OCI-LY1 (cell line): ENCODE measurements at regions not wholly inside any gene's neighbourhood (a gene's known extent, or its start where the extent isn't known, plus 50 kb on each side); places are given as distances from the start of the nearest gene placed in this dataset.
"Not testable (repeated sequence)": the region's sequence is repeated elsewhere in the genome, so short reads cannot be mapped to it uniquely, and the experiment has no call there.

Source experiments
- H2AFZ ChIP-seq: fragments of 200-600 bp; sonication (generic), shearing (Covaris generic); 2 replicates; pipeline ENCODE4 v1.6.0; 2014; ENCODE audit warnings: antibody characterized with exemption, mild to moderate bottlenecking, low read length
- H3F3A ChIP-seq: fragments of 200-600 bp; sonication (generic), shearing (Covaris generic); 2 replicates; pipeline ENCODE4 v1.6.0; 2014; ENCODE audit warnings: mild to moderate bottlenecking, antibody characterized with exemption, low read length, moderate library complexity; ENCODE audit not compliant: insufficient read depth
- H3K27ac ChIP-seq: fragments of 200-600 bp; sonication (generic); 2 replicates; pipeline ENCODE4 v1.5.1; 2014; ENCODE audit warnings: low read length, mixed run types, mild to moderate bottlenecking, low read depth; ENCODE audit not compliant: poor library complexity, severe bottlenecking
- H3K27me3 ChIP-seq: fragments of 200-600 bp; sonication (generic); 2 replicates; pipeline ENCODE4 v1.6.0; 2014; ENCODE audit warnings: antibody characterized with exemption, mild to moderate bottlenecking, low read length, moderate library complexity; ENCODE audit not compliant: insufficient read depth
- H3K36me3 ChIP-seq: fragments of 200-600 bp; sonication (generic); 2 replicates; pipeline ENCODE4 v1.6.1; 2014; ENCODE audit warnings: mild to moderate bottlenecking, antibody characterized with exemption, low read length, moderate library complexity, mixed read lengths; ENCODE audit not compliant: insufficient read depth
- H3K4me1 ChIP-seq: fragments of 200-600 bp; sonication (generic); 2 replicates; pipeline ENCODE4 v1.5.1; 2014; ENCODE audit warnings: mild to moderate bottlenecking, low read length, moderate library complexity; ENCODE audit not compliant: insufficient read depth, severe bottlenecking
- H3K4me2 ChIP-seq: fragments of 200-600 bp; sonication (generic), shearing (Covaris generic); 2 replicates; pipeline ENCODE4 v1.6.1; 2014; ENCODE audit warnings: low read length
- H3K4me3 ChIP-seq: fragments of 200-600 bp; sonication (generic); 2 replicates; pipeline ENCODE4 v1.5.1; 2014; ENCODE audit warnings: low read length, low read depth, mild to moderate bottlenecking, mixed read lengths; ENCODE audit not compliant: poor library complexity, severe bottlenecking
- H3K79me2 ChIP-seq: fragments of 200-600 bp; shearing (Covaris generic); 2 replicates; pipeline ENCODE4 v1.6.1; 2016; ENCODE audit warnings: mixed run types, low read length, mixed read lengths; ENCODE audit not compliant: insufficient read depth
- H3K9ac ChIP-seq: fragments of 200-600 bp; sonication (generic), shearing (Covaris generic); 2 replicates; pipeline ENCODE4 v1.6.1; 2014; ENCODE audit warnings: mild to moderate bottlenecking, low read length, mixed read lengths
- H3K9me2 ChIP-seq: fragments of 200-600 bp; sonication (generic), shearing (Covaris generic); 2 replicates; pipeline ENCODE4 v1.6.1; 2014; ENCODE audit warnings: low read depth, mild to moderate bottlenecking, low read length, mixed read lengths
- H3K9me3 ChIP-seq: fragments of 200-600 bp; shearing (Covaris generic); 2 replicates; pipeline ENCODE4 v1.6.1; 2014; ENCODE audit warnings: low read length, mixed read lengths
- H4K20me1 ChIP-seq: fragments of 200-600 bp; sonication (generic), shearing (Covaris generic); 2 replicates; pipeline ENCODE4 v1.6.0; 2016; ENCODE audit warnings: mild to moderate bottlenecking, low read length; ENCODE audit not compliant: insufficient read depth
- CTCF ChIP-seq: fragments of 200-600 bp; sonication (generic), shearing (Covaris generic); IDR thresholded peaks from 2 replicates; pipeline ENCODE4 v1.5.1; 2017; ENCODE audit warnings: mild to moderate bottlenecking, antibody characterized with exemption, low read length, moderate library complexity, mixed read lengths
- EZH2 ChIP-seq: fragments of 200-600 bp; sonication (generic), shearing (Covaris generic); IDR thresholded peaks from 2 replicates; pipeline ENCODE4 v1.8.0; 2017; ENCODE audit warnings: borderline replicate concordance, mixed run types, mild to moderate bottlenecking, antibody characterized with exemption, low read length, moderate library complexity, mixed read lengths

DNA sequence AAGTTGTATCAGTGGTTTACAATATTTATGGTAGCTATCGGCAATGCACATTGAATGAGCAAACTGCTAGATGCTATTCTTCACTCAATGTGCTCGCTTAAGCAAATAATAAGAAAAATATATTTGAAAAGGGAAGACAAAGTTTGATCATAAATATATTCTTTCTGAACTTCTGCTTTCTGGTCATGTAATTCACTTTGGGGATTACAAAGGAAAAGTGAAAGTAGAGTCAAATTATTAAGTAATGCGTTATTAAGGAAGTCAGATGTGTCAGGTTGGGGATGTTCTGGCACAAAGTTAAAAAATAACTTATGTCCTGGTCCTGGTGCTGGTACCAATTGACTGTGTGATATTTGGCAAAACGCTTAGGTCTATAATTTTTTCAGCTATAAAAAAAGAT lies 98.0 kb upstream of the TRIM77 start:
- Histone ChIP-seq H3K4me1 (no peaks in the 10 kb centered on the region), H3K27ac (no peak overlapping the region), H3K9me2 (no peaks in the 10 kb centered on the region), H3K4me3 (no peak overlapping the region), H3K36me3 (no peaks in the 10 kb centered on the region), H3K9ac (no peak overlapping the region), H2AFZ (no peak overlapping the region), H3K4me2 (no peak overlapping the region), H4K20me1 (no peaks in the 10 kb centered on the region), H3K79me2 (no peaks in the 10 kb centered on the region), H3K27me3 (no peaks in the 10 kb centered on the region), H3K9me3 (no peaks in the 10 kb centered on the region), H3F3A (no peaks in the 10 kb centered on the region)
- TF ChIP-seq CTCF (no peak), EZH2 (no peak)

DNA sequence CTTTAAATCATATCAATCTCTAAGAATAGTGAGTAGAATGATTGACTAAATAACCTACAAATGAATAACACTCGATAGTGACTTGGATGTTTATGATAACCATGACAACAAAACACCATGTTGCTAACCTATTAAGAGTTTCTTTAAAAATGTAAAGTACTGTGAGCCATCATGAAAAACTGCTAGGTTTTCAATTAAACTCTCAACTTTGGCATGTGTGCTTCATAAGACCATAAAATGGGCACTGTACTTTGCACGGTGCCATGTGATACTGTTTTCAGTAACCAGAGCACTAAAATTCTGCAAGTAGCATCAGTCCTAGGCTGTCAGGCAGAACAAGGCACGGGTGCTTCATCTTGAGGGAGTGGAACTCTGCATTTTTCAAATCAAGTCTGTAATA lies 96.2 kb upstream of the TRIM77 start:
- Histone ChIP-seq H3K9me2 (no peaks in the 10 kb centered on the region), H3K9me3 (no peaks in the 10 kb centered on the region), H3F3A (no peaks in the 10 kb centered on the region), H3K4me2 (no peak overlapping the region), H3K4me3 (no peak overlapping the region), H3K79me2 (no peaks in the 10 kb centered on the region), H3K27ac (no peak overlapping the region), H4K20me1 (no peaks in the 10 kb centered on the region), H3K4me1 (no peaks in the 10 kb centered on the region), H2AFZ (no peak overlapping the region), H3K27me3 (no peaks in the 10 kb centered on the region), H3K9ac (no peak overlapping the region), H3K36me3 (no peaks in the 10 kb centered on the region)
- no peak for TF ChIP-seq EZH2
- no peak for TF ChIP-seq CTCF

DNA sequence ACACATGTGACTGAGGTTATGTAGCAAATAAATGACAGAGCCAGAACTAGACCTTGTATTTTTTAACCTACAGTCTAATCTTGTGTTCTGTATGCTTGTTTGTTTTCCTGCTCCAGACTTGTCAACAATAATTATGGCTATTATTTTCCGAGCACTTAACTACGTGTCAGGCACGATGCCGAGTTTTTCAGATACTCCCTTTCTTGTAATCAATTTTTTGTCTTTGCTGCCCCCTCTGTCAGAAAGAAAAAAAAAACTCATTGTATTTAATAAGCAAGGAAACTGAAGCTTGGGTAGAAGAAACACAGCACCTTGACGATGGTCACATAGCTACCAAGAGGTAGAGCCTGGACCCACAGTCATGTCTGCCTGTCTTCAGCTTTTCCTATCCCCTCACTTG lies 95.7 kb upstream of the TRIM77 start:
- not testable (repeated sequence) for H3K9me3 ChIP-seq, H3K36me3 ChIP-seq, H3K9me2 ChIP-seq, H3K79me2 ChIP-seq, H3K9ac ChIP-seq, H3K4me1 ChIP-seq, H3F3A ChIP-seq, H3K27ac ChIP-seq, H3K4me3 ChIP-seq, H3K27me3 ChIP-seq, H3K4me2 ChIP-seq, H4K20me1 ChIP-seq, H2AFZ ChIP-seq

DNA sequence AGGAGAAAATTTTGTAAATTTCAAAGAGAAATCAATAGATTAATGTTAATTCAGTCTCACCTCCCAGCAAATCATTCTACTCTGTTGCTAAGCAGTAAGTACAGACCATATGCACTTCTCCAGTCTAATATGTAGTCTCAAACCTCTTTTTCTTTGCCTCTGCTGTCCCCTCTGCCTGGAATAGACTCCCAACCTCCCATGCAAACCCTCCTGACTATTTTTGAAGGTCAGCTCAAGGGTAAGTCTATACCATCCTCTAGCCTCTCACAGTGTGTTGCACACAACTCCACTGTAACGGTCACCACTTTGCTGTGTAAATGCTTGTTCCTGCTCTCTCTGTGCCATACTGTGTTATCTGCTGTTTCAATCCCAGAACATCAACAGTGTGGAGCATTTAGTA lies 94.5 kb upstream of the TRIM77 start:
- not testable (repeated sequence) for H3K9ac ChIP-seq, H3K27ac ChIP-seq, H3K9me3 ChIP-seq, H3K4me1 ChIP-seq, H3K36me3 ChIP-seq, H3K27me3 ChIP-seq, H4K20me1 ChIP-seq, H3K4me3 ChIP-seq, H2AFZ ChIP-seq, H3K9me2 ChIP-seq, H3F3A ChIP-seq, H3K79me2 ChIP-seq, H3K4me2 ChIP-seq

GRCh38 chr11:89616161-89616560 lies 93.9 kb upstream of the TRIM77 start:
- not testable (repeated sequence) for H3K27ac ChIP-seq, H3K4me2 ChIP-seq, H3K9me2 ChIP-seq, H3K27me3 ChIP-seq, H4K20me1 ChIP-seq, H3K79me2 ChIP-seq, H3K9me3 ChIP-seq, H2AFZ ChIP-seq, H3K4me1 ChIP-seq, H3F3A ChIP-seq, H3K4me3 ChIP-seq, H3K36me3 ChIP-seq, H3K9ac ChIP-seq
